Esophagus muscularis mucosa (tissue), 4 donors: ENCODE measurements at regions not wholly inside any gene's neighbourhood (a gene's known extent, or its start where the extent isn't known, plus 50 kb on each side); places are given as distances from the start of the nearest gene placed in this dataset.

Experiments used
- DNase-seq: peaks from one replicate; pipeline ENCODE4 v3.0.0-alpha.2; 2017; ENCODE audit errors: extremely low spot score
- H3K27ac ChIP-seq, 4 donors: fragments of 200-600 bp; sonication (generic); replicated peaks in 1 of 4; 1 replicate in 3 of 4; 2 replicates in 1 of 4; pipeline ENCODE4 v1.5.1; 2016 to 2019; ENCODE audit warnings: mild to moderate bottlenecking in 1 of 4
- H3K27me3 ChIP-seq, 4 donors: fragments of 200-600 bp; sonication (generic); one replicate each; pipeline versions ENCODE4 v1.5.1 to v1.6.0; 2016 to 2019
- H3K36me3 ChIP-seq, 4 donors: fragments of 200-600 bp; sonication (generic); one replicate each; pipeline ENCODE4 v1.5.1; 2016 to 2019
- H3K4me1 ChIP-seq, 4 donors: fragments of 200-600 bp; sonication (generic); one replicate each; pipeline ENCODE4 v1.5.1; 2016 to 2019
- H3K4me3 ChIP-seq, 4 donors: fragments of 200-600 bp; sonication (generic); 1 replicate in 2 of 4; 2 replicates in 2 of 4; pipeline ENCODE4 v1.5.1; 2016 to 2019; ENCODE audit warnings: mild to moderate bottlenecking in 4 of 4, moderate library complexity in 1 of 4
- H3K9me3 ChIP-seq, 4 donors: fragments of 200-600 bp; sonication (generic); 1 replicate in 3 of 4; 2 replicates in 1 of 4; pipeline ENCODE4 v1.5.1; 2016 to 2019
- EP300 ChIP-seq: sonication (generic); formaldehyde crosslinking; IDR thresholded peaks from one replicate; pipeline ENCODE4 v1.6.1; 2017; ENCODE audit warnings: antibody characterized with exemption
- POLR2A ChIP-seq: fragments of 450-650 bp; IDR thresholded peaks from one replicate; pipeline ENCODE4 v1.6.1; 2017; ENCODE audit warnings: antibody characterized with exemption, moderate library complexity, mild to moderate bottlenecking, low read depth
- POLR2AphosphoS5 ChIP-seq, 2 donors: sonication (generic); formaldehyde crosslinking; IDR thresholded peaks; one replicate each; pipeline ENCODE4 v1.6.1; 2017; ENCODE audit warnings: antibody characterized with exemption in 2 of 2
- WGBS: methylation state at CpG from one replicate; pipeline ENCODE4 v1.1.5; 2018; 5-methylcytosine and 5-hydroxymethylcytosine counted together
- intact Hi-C: fragments of 100-400 bp; cut with DNase I; formaldehyde crosslinking; loops from one replicate; pipeline ENCODE4 v1.15.1; 2023
- TF ChIP-seq, protein P1 (sequence below), 3 experiments: fragments of 200-600 bp in 2 of 3; fragments of 450-650 bp in 1 of 3; sonication (generic) in 2 of 3; IDR thresholded peaks; one replicate each; pipeline ENCODE4 v1.5.1; 2017 to 2019; ENCODE audit warnings: antibody characterized with exemption in 3 of 3, mild to moderate bottlenecking in 2 of 3, moderate library complexity in 1 of 3

DNA sequence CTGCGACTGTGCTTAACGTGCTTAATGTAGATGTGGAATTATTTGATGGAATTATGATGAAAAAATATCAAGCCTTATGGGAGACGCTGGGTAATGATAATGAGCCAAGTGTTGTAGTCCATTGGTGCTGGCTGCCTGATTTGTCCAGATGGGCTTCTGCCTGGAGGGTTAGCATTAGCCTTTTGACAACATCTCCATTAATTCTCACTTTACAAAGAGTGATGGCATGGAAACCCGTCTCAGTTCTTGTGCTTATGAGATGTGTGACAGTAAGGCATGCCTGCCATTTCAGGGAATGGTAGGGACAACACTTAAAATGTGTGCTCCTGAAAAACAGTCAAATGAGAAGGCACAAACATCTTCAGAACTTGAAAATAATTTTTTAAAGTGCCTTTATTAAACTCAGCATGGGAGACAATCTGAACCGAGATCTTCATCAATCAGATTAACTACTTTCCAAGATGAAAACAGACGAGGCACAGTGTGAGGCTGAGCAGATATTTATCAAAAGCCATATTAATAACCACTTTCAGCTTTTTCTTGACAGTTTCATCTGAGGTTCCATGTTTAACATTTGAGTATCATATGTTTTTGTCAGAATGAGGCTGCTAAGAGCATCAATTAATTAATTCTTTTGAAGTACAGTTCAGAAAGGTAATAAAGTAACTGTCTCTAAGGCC is 473.1 kb downstream of the NXPH1 start:
- no peak for DNase-seq
- Histone ChIP-seq H3K9me3 (no peaks in the 10 kb centered on the region), H3K27me3 (no peaks in the 10 kb centered on the region), H3K4me3 (no peak overlapping the region), H3K36me3 (no peaks in the 10 kb centered on the region), H3K27ac (no peak overlapping the region), H3K4me1 (no peaks in the 10 kb centered on the region)
- TF ChIP-seq, protein P1, sequence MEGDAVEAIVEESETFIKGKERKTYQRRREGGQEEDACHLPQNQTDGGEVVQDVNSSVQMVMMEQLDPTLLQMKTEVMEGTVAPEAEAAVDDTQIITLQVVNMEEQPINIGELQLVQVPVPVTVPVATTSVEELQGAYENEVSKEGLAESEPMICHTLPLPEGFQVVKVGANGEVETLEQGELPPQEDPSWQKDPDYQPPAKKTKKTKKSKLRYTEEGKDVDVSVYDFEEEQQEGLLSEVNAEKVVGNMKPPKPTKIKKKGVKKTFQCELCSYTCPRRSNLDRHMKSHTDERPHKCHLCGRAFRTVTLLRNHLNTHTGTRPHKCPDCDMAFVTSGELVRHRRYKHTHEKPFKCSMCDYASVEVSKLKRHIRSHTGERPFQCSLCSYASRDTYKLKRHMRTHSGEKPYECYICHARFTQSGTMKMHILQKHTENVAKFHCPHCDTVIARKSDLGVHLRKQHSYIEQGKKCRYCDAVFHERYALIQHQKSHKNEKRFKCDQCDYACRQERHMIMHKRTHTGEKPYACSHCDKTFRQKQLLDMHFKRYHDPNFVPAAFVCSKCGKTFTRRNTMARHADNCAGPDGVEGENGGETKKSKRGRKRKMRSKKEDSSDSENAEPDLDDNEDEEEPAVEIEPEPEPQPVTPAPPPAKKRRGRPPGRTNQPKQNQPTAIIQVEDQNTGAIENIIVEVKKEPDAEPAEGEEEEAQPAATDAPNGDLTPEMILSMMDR (IDR thresholded peaks at IDR 0.05), result no peak
- TF ChIP-seq POLR2AphosphoS5 (IDR thresholded peaks at IDR 0.05), result no peak
- intact Hi-C loops, result no loop called here
- 65% methylated on average over 6 of the region's 6 CpGs for WGBS

DNA sequence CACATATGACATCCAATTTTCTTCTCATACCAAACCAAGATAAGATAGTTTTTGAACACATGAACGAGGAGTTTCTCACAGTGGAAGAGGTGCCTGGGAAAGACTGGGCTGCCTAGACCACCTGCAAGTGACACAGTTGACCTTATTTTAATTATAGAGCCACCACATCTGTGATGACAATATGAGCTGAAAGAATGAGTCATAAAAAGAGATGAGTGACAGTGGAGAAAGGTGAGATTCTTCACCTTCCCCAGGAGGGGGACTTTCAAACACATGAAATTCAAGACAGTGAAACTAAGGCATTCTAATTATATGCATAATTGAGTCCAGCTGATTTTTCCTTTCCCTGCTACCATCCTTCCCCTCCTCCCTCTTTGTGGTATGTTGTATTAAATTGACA is 475.5 kb downstream of the NXPH1 start:
- no peaks in the 10 kb centered on the region for H3K4me1 ChIP-seq
- intact Hi-C loops, result no loop called here
- no peaks in the 10 kb centered on the region for H3K36me3 ChIP-seq
- no peak for DNase-seq
- no peaks in the 10 kb centered on the region for H3K27me3 ChIP-seq
- 57% methylated on average over 1 of the region's 1 CpG for WGBS
- H3K9me3 ChIP-seq, result no peaks in the 10 kb centered on the region
- H3K4me3 ChIP-seq, result no peak overlapping the region
- no peak overlapping the region for H3K27ac ChIP-seq
- no peak for TF ChIP-seq EP300
- TF ChIP-seq, protein P1 (IDR thresholded peaks at IDR 0.05), result no peak
- TF ChIP-seq POLR2AphosphoS5 (IDR thresholded peaks at IDR 0.05), result no peak
- no peak for TF ChIP-seq POLR2A

DNA sequence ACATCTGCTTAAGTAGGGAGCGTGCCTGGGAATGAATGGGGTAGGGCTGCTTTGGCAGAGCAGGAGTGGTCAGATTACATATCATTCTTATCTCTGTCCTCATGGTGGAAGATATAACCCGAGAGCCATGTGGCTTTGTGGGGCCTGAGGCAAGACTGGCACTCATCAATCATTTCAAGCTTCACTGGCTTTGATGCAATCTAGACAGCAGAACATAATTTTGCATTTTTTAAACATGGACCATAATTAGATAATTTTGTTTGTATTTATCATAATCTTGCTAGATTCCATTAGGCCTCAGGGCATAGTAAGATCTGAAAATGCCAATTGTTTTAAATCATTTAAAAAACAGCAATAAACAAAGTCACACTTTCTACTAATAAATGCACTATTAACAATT is 480.3 kb downstream of the NXPH1 start:
- DNase-seq, result no peak
- intact Hi-C loops, result no loop called here
- Histone ChIP-seq H3K36me3 (no peaks in the 10 kb centered on the region), H3K27me3 (no peaks in the 10 kb centered on the region), H3K4me1 (no peaks in the 10 kb centered on the region), H3K27ac (no peak overlapping the region), H3K4me3 (no peak overlapping the region), H3K9me3 (no peaks in the 10 kb centered on the region)
- 53% methylated on average over 2 of the region's 2 CpGs for WGBS
- TF ChIP-seq EP300 (no peak), POLR2AphosphoS5 (IDR thresholded peaks at IDR 0.05) (no peak), POLR2A (no peak)
- TF ChIP-seq, protein P1 (IDR thresholded peaks at IDR 0.05), result no peak

DNA sequence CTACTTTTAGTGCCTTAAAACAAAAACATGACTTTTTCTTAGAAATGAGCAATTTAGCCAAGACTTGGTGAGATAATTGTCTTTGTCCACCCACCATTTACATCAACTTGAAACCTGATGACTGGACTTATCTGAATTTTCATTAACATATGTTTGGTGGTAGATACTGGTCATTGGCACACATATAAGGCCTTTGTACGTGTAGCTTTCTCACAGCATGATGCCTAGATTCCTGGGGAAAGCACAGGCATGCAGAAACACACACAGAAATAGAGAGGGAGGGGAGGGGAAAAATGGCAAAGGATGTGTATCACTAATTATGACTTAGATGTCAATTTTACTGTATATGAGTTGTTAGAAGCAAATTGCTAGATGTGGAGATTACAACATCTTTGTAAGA is 488.4 kb downstream of the NXPH1 start:
- H3K9me3 ChIP-seq, result no peaks in the 10 kb centered on the region
- H3K4me3 ChIP-seq, result no peak overlapping the region
- no peaks in the 10 kb centered on the region for H3K4me1 ChIP-seq
- 18% methylated on average over 1 of the region's 1 CpG for WGBS
- no peaks in the 10 kb centered on the region for H3K36me3 ChIP-seq
- no peak overlapping the region for H3K27ac ChIP-seq
- no peak for DNase-seq
- TF ChIP-seq POLR2A (no peak), EP300 (no peak), POLR2AphosphoS5 (IDR thresholded peaks at IDR 0.05) (no peak)
- TF ChIP-seq, protein P1 (IDR thresholded peaks at IDR 0.05), result no peak
- H3K27me3 ChIP-seq, result no peaks in the 10 kb centered on the region
- intact Hi-C loops, result no loop called here

DNA sequence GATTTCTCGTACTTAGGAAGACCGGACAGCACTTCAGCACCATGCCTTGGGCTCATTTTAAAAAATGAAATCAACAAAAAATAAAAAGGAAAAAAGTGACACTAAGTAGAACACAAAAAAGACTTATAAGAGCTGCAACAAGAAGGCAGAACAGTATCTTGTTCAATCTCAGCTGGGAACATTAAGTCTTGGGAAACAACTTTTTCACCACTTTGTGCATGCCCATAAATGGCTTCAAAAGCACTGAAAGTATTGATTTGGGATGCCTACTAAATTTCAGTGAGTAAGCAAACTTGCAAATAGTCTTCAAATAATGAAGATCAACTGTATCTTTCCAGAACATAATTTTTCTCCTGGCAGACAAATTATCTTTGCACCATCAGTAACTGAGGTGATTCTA is 489.3 kb downstream of the NXPH1 start:
- intact Hi-C loops, result no loop called here
- WGBS, result 88% methylated on average over 2 of the region's 2 CpGs
- TF ChIP-seq POLR2A (no peak), EP300 (no peak), POLR2AphosphoS5 (IDR thresholded peaks at IDR 0.05) (no peak)
- TF ChIP-seq, protein P1 (IDR thresholded peaks at IDR 0.05), result no peak

More for the DNA sequence above, 489.3 kb downstream of the NXPH1 start:
- Histone ChIP-seq H3K36me3 (no peaks in the 10 kb centered on the region), H3K4me1 (no peaks in the 10 kb centered on the region), H3K9me3 (no peaks in the 10 kb centered on the region), H3K4me3 (no peak overlapping the region), H3K27ac (no peak overlapping the region), H3K27me3 (no peaks in the 10 kb centered on the region)
- no peak for DNase-seq
